ENCODE measurements at regions not wholly inside any gene's neighbourhood (a gene's known extent, or its start where the extent isn't known, plus 50 kb on each side); places are given as distances from the start of the nearest gene placed in this dataset.

- no peak for DNase-seq (ENCODE audit: low spot score)
Measured at GRCh38 chr16:85344502-85345128, 232.3 kb upstream of the CIBAR2 start.

GRCh38 chr16:85345129-85345639 lies 232.9 kb upstream of the CIBAR2 start:
- DNase-seq (ENCODE audit: low spot score): no peak

- DNase-seq (ENCODE audit: low spot score): no peak
Measured at GRCh38 chr16:85346404-85347212, 234.3 kb upstream of the CIBAR2 start.

GRCh38 chr16:85347213-85347591 lies 234.9 kb upstream of the CIBAR2 start:
- DNase-seq (ENCODE audit: low spot score): no peak

- DNase-seq (ENCODE audit: low spot score): no peak
Measured at GRCh38 chr16:85348065-85348840, 236.0 kb upstream of the CIBAR2 start.

- DNase-seq (ENCODE audit: low spot score): no peak
Measured at GRCh38 chr16:85348911-85349334, 236.7 kb upstream of the CIBAR2 start.

- DNase-seq (ENCODE audit: low spot score): no peak
Measured at GRCh38 chr16:85349365-85350145, 237.3 kb upstream of the CIBAR2 start.

- DNase-seq (ENCODE audit: low spot score): no peak
Measured at GRCh38 chr16:85350146-85350728, 238.0 kb upstream of the CIBAR2 start.

- DNase-seq (ENCODE audit: low spot score): no peak
Measured at GRCh38 chr16:85350973-85351372, 238.7 kb upstream of the CIBAR2 start.

GRCh38 chr16:85353013-85353412 lies 240.7 kb upstream of the CIBAR2 start:
- DNase-seq (ENCODE audit: low spot score): no peak

- no peak for DNase-seq (ENCODE audit: low spot score)
Measured at GRCh38 chr16:85353839-85354685, 241.8 kb upstream of the CIBAR2 start.

- no peak for DNase-seq (ENCODE audit: low spot score)
Measured at GRCh38 chr16:85354686-85355514, 242.6 kb upstream of the CIBAR2 start.

- DNase-seq (ENCODE audit: low spot score): no peak
Measured at GRCh38 chr16:85355515-85355837, 243.2 kb upstream of the CIBAR2 start.

- DNase-seq (ENCODE audit: low spot score): no peak
Measured at GRCh38 chr16:85356157-85356556, 243.9 kb upstream of the CIBAR2 start.

- no peak for DNase-seq (ENCODE audit: low spot score)
Measured at GRCh38 chr16:85357323-85357722, 245.1 kb upstream of the CIBAR2 start.

GRCh38 chr16:85357924-85358505 lies 245.7 kb upstream of the CIBAR2 start:
- DNase-seq (ENCODE audit: low spot score): no peak

GRCh38 chr16:85358704-85359146 lies 246.5 kb upstream of the CIBAR2 start:
- no peak for DNase-seq (ENCODE audit: low spot score)

GRCh38 chr16:85359147-85359822 lies 247.0 kb upstream of the CIBAR2 start:
- DNase-seq (ENCODE audit: low spot score): no peak
